BJ (cell line): ENCODE measurements at regions not wholly inside any gene's neighbourhood (a gene's known extent, or its start where the extent isn't known, plus 50 kb on each side); places are given as distances from the start of the nearest gene placed in this dataset.

Experiments used
- CTCF ChIA-PET: fragments of 350-600 bp; formaldehyde crosslinking; extraction: SDS; loops from one replicate; lab custom pipeline; 2021; ENCODE audit warnings: antibody characterized with exemption, inconsistent platforms; lab: Yijun Ruan, JAX
- POLR2A ChIA-PET: fragments of 300-600 bp; sonication (Branson Sonifier 250); formaldehyde crosslinking; extraction: SDS; loops from one replicate; lab custom pipeline; 2021; ENCODE audit warnings: antibody characterized with exemption; lab: Charles Lee
- DNase-seq: peaks from one replicate; pipeline ENCODE4 v3.0.0-alpha.2; 2011; ENCODE audit warnings: low read depth
- H3K27me3 ChIP-seq: 2 replicates; pipeline ENCODE4 v1.6.0; 2011; ENCODE audit warnings: low read length; ENCODE audit not compliant: control insufficient read depth, insufficient read depth
- H3K36me3 ChIP-seq: 2 replicates; pipeline ENCODE4 v1.5.1; 2011; ENCODE audit warnings: low read length; ENCODE audit not compliant: control insufficient read depth, insufficient read depth
- H3K4me3 ChIP-seq: 2 replicates; pipeline ENCODE4 v1.5.1; 2011; ENCODE audit warnings: low read depth, mild to moderate bottlenecking, control low read depth, low read length
- TF ChIP-seq, protein P1 (sequence below): IDR thresholded peaks from 2 replicates; pipeline ENCODE4 v1.5.1; 2011; ENCODE audit warnings: low read depth, mild to moderate bottlenecking, control low read depth, inconsistent platforms, low read length, moderate library complexity; ENCODE audit not compliant: insufficient read depth

DNA sequence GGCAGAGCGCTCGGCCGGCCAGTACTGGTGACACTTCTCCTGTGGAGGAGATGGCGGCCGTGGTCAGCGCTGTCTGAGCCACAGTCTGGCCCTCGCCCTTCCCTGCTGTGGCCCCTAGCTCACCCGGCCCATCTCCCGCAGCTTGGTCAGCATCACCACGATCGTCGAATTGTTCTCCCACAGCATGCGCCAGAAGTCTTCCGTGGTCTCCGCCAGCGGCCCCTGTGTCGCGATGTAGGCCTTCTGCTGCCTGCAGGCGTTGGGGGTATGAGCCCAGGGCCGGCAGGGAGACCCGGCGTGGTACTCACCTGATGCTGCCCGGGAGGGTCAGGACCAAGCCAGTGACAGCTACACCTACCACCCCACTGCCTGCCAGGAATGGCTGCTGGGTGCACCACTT, 130.1 kb downstream of the PTPRS start:
- ChIA-PET POLR2A (no interaction called here), CTCF (no interaction called here)
- H3K27me3 ChIP-seq, result no peaks in the 10 kb centered on the region
- H3K4me3 ChIP-seq, result no peak overlapping the region
- H3K36me3 ChIP-seq, result peaks cover 60% of the 10 kb centered on the region
- TF ChIP-seq, protein P1, sequence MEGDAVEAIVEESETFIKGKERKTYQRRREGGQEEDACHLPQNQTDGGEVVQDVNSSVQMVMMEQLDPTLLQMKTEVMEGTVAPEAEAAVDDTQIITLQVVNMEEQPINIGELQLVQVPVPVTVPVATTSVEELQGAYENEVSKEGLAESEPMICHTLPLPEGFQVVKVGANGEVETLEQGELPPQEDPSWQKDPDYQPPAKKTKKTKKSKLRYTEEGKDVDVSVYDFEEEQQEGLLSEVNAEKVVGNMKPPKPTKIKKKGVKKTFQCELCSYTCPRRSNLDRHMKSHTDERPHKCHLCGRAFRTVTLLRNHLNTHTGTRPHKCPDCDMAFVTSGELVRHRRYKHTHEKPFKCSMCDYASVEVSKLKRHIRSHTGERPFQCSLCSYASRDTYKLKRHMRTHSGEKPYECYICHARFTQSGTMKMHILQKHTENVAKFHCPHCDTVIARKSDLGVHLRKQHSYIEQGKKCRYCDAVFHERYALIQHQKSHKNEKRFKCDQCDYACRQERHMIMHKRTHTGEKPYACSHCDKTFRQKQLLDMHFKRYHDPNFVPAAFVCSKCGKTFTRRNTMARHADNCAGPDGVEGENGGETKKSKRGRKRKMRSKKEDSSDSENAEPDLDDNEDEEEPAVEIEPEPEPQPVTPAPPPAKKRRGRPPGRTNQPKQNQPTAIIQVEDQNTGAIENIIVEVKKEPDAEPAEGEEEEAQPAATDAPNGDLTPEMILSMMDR, result no peak
- no peak for DNase-seq

DNA sequence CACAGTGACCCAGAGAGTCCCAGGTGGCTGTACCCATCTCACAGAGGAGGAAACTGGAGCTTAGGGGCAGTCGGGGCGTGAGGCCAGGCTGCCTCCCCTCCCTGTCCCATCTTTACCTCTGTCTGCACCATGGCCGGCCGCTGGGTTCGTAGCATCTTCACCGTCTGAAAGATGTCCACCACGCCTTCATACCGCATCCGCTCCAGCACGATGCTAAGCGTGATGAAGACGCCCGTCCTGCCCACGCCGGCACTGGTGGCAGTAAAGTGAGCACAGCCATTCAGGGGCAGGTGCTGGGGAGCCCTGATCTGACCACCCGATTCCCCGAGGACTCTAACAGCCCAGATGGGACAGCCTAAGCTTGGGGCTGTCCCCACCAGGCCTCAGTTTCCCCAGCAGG, 132.8 kb downstream of the PTPRS start:
- peaks cover 41% of the 10 kb centered on the region for H3K36me3 ChIP-seq
- H3K27me3 ChIP-seq, result no peaks in the 10 kb centered on the region
- TF ChIP-seq, protein P1, result no peak
- POLR2A ChIA-PET, result no interaction called here
- DNase-seq, result no peak
- H3K4me3 ChIP-seq, result no peak overlapping the region
- CTCF ChIA-PET, result interaction anchor here (1.0 kb wide), 1 partner anchor 29 kb away, joined by 3 read pairs; no protein-coding TSS in a partner anchor

DNA sequence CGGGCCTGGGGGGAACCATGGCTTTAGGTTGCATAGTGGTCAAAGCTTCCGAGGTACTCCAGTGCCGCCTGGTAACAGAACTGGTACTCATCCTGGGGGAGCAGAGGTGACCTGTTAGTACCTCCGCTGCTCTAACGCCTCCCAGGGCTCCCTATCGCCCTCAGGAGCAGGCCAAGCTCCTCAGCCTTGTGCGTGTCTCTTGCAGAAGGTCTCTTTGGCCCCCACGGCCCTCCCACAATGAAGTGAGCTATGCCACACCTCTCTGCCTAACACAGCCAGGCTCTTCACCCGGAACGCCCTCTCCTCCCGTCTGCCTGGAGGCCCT, 133.9 kb downstream of the PTPRS start:
- CTCF ChIA-PET, result no interaction called here
- Histone ChIP-seq H3K4me3 (no peak overlapping the region), H3K27me3 (no peaks in the 10 kb centered on the region), H3K36me3 (peaks cover 33% of the 10 kb centered on the region)
- TF ChIP-seq, protein P1, result no peak
- POLR2A ChIA-PET, result no interaction called here
- DNase-seq, result no peak

DNA sequence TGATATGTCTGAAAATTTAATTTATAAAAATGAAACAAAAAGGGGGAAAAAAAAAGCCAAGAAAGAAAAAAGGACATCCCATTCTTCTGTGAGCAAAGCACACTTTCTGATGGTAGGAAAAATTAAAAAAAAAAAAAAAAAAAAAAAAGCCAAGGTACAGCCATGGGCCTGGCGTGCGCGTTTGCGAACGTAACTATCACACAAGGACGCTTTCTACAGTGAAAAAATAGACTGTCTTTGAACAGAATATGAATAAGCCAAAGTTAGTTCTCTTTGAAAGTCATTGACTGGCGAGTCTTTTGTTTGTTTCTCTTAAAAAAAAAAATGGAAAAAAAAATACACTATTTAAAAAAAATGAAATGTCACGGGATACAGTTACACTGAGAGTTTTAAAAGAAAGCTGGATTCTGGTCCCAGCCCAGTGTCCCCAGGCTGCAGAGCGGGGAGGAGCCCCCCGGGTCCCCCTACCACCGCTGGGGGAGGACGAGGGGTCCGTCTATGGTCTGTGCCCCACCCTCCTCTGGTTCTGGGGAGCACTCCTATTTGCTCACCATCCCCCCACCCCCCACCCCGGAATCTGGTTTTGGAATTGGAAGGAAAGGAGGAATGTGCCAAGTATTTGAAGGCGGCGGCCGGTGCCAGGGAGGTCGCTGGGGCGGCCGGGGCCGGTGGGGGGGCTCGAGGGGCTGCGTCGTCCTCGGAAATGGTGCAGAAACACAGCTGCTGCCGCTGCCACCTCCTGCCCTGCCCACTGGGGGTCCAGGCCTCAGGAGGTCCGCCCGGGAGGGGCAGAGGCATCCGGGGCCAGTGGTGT, 134.5 kb downstream of the PTPRS start:
- peaks cover 28% of the 10 kb centered on the region for H3K36me3 ChIP-seq
- ChIA-PET POLR2A (no interaction called here), CTCF (no interaction called here)
- H3K4me3 ChIP-seq, result no peak overlapping the region
- TF ChIP-seq, protein P1, result no peak
- DNase-seq, result no peak
- no peaks in the 10 kb centered on the region for H3K27me3 ChIP-seq

DNA sequence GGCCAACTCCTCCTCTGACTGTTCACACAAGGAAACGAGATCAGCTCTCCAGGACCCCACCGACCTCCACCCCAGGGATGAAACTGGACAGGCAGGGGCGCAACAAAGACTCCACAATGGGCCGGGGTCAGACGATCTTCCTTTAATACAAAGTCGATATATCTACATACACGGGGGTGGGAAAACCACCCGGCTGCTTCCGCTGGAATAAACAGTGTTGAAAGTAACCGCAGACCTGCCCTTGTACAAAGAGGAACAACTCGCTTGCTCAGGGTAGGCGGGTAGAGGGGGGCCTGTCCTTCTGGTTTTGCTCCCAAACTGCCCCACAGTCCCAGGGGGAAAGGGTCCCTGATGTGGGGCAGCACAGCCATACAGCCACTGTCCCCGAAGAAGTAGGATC, 135.2 kb downstream of the PTPRS start:
- POLR2A ChIA-PET, result no interaction called here
- CTCF ChIA-PET, result no interaction called here
- TF ChIP-seq, protein P1, result no peak

More for the DNA sequence above, 135.2 kb downstream of the PTPRS start:
- Histone ChIP-seq H3K27me3 (no peaks in the 10 kb centered on the region), H3K4me3 (no peak overlapping the region), H3K36me3 (peaks cover 23% of the 10 kb centered on the region)
- no peak for DNase-seq
